ENCODE measurements at regions not wholly inside any gene's neighbourhood (a gene's known extent, or its start where the extent isn't known, plus 50 kb on each side); places are given as distances from the start of the nearest gene placed in this dataset.

DNA sequence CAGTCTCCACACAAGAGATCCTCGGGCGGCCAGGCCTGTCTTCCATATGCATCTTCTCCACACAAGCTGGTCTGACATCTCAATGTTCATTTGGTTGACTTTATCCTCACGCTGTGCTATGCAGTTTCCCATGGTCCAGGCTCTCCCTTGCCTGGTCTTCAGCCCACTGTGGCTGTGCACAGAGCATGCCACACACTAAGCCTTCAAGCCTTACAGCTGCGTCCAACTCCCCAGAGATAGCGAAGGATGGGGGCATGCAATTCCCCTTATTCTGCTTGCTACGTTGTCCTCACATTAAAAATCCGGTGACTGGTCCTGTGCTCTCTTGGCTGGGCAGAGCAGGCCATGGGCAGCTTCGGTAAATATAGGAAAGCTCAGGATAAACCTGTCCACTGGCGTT, 188.7 kb upstream of the TCERG1L start:
- no peaks in the 10 kb centered on the region for H3K4me1 Mint-ChIP-seq
- Histone ChIP-seq H3K4ac (ENCODE audit: low read depth, low read length) (no peak overlapping the region), H2BK15ac (ENCODE audit: low read depth, low read length) (no peak overlapping the region), H4K91ac (ENCODE audit: insufficient read length, low read depth, low read length) (no peak overlapping the region), H2BK5ac (ENCODE audit: insufficient read length, low read length) (no peak overlapping the region), H4K20me1 (ENCODE audit: control insufficient read depth, insufficient read depth, insufficient read length) (no peaks in the 10 kb centered on the region), H4K8ac (replicated peaks; ENCODE audit: insufficient read length, low read depth, low read length) (no peak overlapping the region), H4K5ac (ENCODE audit: insufficient read length, low read depth, low read length) (no peak overlapping the region), H3K4me1 (ENCODE audit: insufficient read depth, low read length) (no peaks in the 10 kb centered on the region), H2BK120ac (ENCODE audit: low read depth, low read length, poor library complexity, severe bottlenecking) (no peak overlapping the region), H2BK12ac (ENCODE audit: insufficient read length, low read depth, low read length) (no peak overlapping the region), H3K23ac (ENCODE audit: insufficient read length, low read depth, low read length) (no peak overlapping the region), H3K27ac (ENCODE audit: insufficient read length, low read depth, low read length) (no peak overlapping the region), H3K4me2 (ENCODE audit: insufficient read depth, insufficient read length, low read length) (no peak overlapping the region), H3K79me1 (ENCODE audit: insufficient read depth, low read depth, low read length, poor library complexity, severe bottlenecking) (no peaks in the 10 kb centered on the region), H3K18ac (ENCODE audit: insufficient read length, low read depth, low read length) (no peak overlapping the region), H2AFZ (ENCODE audit: low read length) (no peak overlapping the region), H3K23me2 (ENCODE audit: insufficient read length, low read depth, low read length, poor library complexity, severe bottlenecking) (no peaks in the 10 kb centered on the region), H2BK20ac (ENCODE audit: low read depth, low read length, poor library complexity, severe bottlenecking) (no peak overlapping the region), H3T11ph (ENCODE audit: low read length) (no peak overlapping the region), H3K9ac (ENCODE audit: extremely low read depth, insufficient read length, low read length) (no peak overlapping the region), H3K56ac (ENCODE audit: insufficient read length, low read depth, low read length) (no peak overlapping the region), H2AK5ac (ENCODE audit: insufficient read length, low read length) (no peak overlapping the region), H3K14ac (ENCODE audit: insufficient read depth, low read length) (no peak overlapping the region), H3K9me3 (ENCODE audit: control insufficient read depth, low read depth, low read length) (no peaks in the 10 kb centered on the region), H3K27me3 (ENCODE audit: insufficient read depth, low read length) (no peaks in the 10 kb centered on the region), H3K79me2 (ENCODE audit: insufficient read depth, low read length) (no peaks in the 10 kb centered on the region)
- H3K36me3 Mint-ChIP-seq (ENCODE audit: insufficient read depth in 1 of 3, low read depth in 3 of 3) = peaks cover 0 to 11% (median 4%) of the 10 kb centered on the region in 3 experiments; a peak in 4 of 7 replicates
- no peak overlapping the region for H3K4me3 Mint-ChIP-seq
- no peak for TF ChIP-seq CTCF (conservative IDR thresholded peaks at IDR 0.05)
- DNase-seq = no peak
- no CpG with 5 or more reads among the region's 9 CpGs for WGBS (ENCODE audit: extremely low coverage, insufficient read length, low lambda C conversion rate)
- H3K27ac Mint-ChIP-seq = no peak overlapping the region
- peaks cover 4% of the 10 kb centered on the region for H3K27me3 Mint-ChIP-seq (ENCODE audit: low read depth)
- peaks cover 14 to 22% of the 10 kb centered on the region in 2 experiments for H3K9me3 Mint-ChIP-seq
